IPS DF 19.7 (cell line): ENCODE measurements at regions not wholly inside any gene's neighbourhood (a gene's known extent, or its start where the extent isn't known, plus 50 kb on each side); places are given as distances from the start of the nearest gene placed in this dataset.
"Not testable (repeated sequence)": the region's sequence is repeated elsewhere in the genome, so short reads cannot be mapped to it uniquely, and the experiment has no call there.

Source experiments
- DNase-seq: peaks from one replicate; pipeline ENCODE4 v3.0.0-alpha.2; 2013; ENCODE audit warnings: low read depth, low spot score

- DNase-seq: no peak
Measured at GRCh38 chr12:47373554-47374150, 293.9 kb upstream of the AMIGO2 start.

GRCh38 chr12:47370421-47370820 is 290.7 kb upstream of the AMIGO2 start:
- DNase-seq: no peak

DNA sequence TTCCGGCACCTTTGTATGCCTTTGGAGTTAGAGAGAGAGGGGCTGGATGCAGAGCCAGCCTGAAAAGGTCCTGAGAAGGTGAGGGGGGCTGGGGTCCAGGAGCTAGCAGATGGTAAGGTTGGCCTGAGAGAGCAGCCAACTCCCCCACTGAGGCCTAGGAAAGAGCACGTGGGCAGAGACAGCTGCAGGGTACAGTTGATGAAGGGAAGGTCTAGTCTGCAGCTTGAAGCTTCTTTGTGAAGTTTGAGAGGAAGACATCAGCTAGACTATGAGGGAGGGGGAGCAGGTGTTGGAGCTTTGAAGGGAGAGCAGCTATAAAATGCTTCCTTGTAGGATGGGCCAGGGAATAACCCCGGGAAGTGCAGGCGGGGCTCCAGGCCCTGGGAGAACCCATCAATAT is 289.3 kb upstream of the AMIGO2 start:
- no peak for DNase-seq

DNA sequence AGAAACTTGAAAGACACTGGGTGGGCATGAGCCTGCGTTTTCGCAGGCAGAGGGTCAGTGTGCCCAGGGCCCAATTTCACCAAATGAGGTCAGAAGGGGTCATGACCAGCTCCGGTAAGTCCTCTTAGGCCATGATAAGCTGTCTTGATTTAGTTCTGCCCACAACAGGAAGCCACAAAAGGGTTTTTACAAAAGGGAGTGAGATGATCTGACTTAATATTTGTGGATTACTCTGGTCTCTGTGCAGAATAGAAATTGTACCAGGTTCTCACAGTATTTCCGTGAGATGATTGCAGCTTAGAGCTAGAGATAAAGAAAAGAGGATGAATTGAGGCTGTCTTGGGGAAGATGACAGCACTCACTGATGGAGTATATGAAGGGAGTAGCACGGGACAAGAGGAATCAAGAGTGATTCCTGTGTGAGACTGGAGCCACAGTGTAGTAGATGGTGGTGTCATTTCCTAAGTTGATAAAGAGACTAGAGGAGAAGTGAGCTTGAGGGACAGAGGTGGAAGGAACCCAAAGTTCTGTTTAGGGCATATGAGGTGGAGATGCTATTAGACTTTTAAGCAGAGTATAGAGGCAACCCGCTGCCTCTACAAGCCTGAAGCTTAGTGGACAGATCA is 288.3 kb upstream of the AMIGO2 start:
- DNase-seq: no peak

DNA sequence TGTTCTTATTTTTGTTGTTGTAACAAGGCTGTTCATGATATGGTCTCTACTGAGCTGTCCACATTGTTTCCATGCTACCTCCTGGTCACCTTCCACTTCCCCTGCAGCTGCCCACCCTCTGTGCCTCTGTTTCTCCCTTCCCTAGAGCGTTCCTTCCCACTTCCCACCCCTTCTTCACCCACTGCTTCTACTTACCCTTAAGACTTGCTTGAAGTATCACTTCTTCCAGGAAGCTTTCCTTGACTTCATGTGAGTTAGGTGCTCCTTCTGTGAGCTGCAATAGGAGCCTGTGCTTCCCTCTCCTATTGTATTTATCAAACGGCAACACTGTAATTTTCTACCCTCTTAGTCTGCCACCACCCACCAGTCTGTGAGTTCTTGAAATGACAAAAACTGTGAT is 286.8 kb upstream of the AMIGO2 start:
- no peak for DNase-seq

- DNase-seq: no peak
Measured at GRCh38 chr12:47366157-47366556, 286.4 kb upstream of the AMIGO2 start.

GRCh38 chr12:47365443-47366076 is 285.8 kb upstream of the AMIGO2 start:
- DNase-seq: not testable (repeated sequence)

- DNase-seq: no peak
Measured at GRCh38 chr12:47364261-47364660, 284.5 kb upstream of the AMIGO2 start.

- DNase-seq: no peak
Measured at GRCh38 chr12:47362126-47362705, 282.5 kb upstream of the AMIGO2 start.

DNA sequence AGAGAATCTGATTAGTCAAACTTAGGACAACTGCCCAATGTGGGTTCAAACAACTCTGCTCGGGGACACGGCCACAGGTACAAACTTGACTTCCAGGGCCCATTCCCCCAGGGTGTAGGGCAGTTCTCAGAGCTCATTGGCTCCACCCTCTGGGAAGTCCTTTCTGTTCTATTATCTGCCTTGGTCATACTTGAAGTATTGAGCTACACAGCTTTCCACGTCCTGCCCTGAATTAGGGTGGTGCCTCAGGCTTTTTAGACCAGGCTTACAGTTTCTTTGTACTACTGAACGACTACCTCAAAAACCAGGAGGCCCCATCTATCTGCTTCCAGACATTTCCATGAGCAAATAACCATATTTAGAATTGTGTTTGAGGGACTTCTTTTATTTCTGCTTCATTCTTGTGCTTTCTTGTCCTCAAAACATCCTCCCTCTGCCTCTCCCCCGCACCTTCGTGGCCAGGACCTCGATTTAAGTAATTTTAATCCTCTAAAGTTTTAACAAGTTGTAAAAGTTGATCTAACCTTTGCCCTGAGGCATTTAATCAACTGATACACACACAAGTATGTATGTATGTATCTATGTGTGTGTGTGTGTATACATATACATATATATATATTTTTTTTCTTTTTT is 281.7 kb upstream of the AMIGO2 start:
- DNase-seq: no peak

DNA sequence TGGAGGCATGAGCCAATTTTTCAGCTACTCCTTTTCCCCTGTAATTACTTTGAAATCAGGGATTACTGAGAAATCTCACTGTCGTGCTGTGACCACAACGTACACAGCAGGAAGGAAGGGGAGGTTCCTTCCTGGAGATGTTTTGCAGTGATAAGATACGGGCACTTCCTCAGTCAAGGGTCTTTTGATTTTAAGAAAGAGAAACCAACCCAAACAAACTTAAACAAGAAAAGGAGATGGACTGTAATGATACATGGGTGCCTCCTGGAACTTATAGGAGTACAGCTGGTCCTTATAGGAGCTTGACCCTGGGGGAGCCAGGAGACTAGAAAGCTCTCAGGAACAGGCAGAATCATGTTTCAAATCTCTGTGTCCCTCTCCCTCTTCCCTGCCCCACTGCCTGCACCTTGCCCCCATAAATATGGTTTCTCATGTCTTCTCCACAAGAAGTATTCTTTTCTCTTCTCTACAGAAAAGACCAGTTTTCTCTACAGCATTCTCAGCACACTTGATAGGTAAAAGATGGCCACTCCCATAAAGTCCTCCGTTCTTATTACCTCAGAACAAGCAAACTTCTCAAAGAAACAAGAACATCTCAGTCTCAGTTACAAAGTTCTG is 281.1 kb upstream of the AMIGO2 start:
- DNase-seq: no peak

DNA sequence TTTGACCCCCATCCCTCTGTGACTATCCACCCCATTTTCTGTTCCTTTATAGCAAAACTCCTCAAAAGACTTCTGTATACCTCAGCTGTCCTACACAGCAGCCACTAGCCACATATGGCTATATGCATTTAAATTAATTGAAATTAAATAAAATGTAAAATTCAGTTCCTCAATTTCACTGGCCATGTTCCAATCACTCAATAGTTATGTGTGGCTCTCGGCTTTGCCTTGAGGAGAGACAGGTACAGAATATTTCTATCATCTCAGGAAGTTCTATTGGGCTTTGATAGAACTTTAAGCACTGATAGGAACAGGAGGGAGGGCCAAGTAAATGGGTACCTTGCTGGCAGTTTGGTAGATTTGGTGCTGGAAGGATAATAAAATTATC is 280.3 kb upstream of the AMIGO2 start:
- no peak for DNase-seq

DNA sequence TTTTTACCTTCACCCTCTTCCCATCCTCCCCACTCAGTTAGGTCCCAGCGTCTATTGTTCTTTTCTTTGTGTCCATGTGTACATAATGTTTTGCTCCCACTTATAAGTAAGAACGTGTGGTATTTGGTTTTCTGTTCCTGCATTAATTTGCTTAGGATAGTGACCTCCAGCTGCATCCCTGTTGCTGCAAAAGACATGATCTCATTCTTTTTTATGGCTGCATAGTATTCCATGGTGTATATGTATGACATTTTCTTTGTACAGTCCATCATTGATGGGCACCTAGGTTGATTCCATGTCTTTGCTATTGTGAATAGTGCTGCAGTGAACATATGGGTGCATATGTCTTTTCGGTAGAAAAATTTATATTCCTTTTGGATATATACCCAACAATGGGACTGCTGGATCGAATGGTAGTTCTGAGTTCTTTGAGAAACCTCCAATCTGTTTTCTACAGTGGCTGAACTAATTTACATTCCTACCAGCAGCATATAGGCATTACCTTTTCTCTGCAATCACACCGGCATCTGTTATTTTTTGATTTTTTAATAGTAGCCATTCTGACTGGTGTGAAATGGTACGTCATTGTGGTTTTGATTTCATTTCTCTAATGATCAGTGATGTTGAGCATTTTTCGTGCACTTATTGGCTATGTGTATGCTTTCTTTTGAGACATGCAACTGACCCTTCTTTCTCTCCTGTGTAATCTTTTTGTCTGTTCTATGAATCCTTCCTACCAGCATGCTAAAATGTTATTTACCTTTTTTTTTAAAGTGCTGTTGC is 279.7 kb upstream of the AMIGO2 start:
- no peak for DNase-seq

DNA sequence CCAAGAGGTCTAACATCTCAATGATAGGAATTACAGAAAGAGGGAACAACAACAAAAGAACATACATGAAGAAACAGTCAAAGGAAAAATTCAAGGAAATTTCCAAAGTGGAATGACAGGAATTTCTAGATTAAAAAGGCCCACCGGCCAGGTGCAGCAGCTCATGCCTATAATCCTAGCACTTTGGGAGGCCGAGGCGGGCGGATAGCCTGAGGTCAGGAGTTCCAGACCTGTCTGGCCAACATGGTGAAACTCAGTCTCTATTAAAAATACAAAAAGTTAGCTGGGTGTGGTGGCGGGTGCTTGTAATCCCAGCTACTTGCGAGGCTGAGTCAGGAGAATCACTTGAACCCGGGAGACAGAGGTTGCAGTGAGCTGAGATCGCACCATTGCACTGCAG is 277.2 kb upstream of the AMIGO2 start:
- not testable (repeated sequence) for DNase-seq

DNA sequence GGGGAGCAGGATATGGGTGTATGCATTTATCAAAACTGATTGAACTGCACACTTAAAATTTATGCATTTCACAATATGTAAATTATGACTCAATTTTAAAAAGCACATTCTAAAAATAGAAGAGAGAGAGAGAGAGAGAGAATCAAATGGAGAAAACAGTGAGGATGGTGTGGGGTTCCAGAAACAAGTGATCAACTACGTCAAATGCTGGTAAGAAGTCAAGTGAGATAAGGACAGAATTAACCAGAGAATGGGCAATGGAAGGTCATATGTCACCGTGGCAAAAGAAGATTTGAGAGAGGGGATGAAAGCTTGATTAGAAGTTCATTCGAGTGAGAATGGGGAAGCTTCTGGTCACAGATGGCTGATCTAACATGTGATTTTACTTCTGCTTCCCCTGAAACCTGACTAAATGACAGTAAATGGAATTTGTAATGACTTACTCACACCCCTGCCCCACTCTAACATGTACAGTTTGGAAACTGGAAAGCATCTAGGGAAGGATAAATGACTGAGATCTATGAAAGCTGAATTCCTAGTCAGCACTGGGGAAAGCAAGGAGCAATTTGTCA is 276.5 kb upstream of the AMIGO2 start:
- DNase-seq: no peak

DNA sequence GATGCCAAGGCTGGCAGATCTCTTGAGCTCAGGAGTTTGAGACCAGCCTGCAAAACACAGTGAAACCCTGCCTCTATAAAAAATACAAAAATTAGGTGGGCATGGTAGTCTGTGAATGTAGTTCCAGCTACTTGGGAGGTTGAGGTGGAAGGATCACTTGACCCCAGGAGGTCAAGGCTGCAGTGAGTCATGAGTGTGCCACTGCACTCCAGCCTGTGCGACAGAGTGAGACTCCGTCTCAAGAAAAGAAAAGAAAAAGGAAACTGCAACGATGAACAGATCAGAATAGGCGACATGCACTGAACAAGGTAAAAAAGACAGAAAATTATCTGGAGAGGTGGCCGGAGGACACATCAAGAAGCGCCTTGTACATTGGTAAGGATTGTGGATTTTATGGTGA is 273.7 kb upstream of the AMIGO2 start:
- DNase-seq: no peak

DNA sequence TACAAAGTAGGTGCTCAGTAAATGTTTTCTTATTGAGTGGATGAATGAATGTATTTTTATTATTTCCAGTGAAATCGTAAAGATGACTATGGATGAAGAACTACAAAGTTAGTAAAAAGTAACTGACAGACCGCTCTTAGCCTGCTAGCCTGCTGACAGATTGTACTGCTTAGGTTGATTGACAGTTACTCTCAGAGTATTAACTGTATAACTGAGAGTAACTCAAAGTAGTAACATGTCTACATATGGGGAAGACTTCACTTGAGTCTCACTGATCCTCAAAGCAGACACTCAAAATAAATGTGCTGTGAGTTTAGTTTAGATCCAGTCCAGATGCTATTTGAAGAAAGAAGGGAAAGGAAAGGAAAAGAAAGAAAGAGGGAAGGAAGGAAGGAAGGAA is 272.3 kb upstream of the AMIGO2 start:
- no peak for DNase-seq

GRCh38 chr12:47351526-47351925 is 271.8 kb upstream of the AMIGO2 start:
- no peak for DNase-seq

DNA sequence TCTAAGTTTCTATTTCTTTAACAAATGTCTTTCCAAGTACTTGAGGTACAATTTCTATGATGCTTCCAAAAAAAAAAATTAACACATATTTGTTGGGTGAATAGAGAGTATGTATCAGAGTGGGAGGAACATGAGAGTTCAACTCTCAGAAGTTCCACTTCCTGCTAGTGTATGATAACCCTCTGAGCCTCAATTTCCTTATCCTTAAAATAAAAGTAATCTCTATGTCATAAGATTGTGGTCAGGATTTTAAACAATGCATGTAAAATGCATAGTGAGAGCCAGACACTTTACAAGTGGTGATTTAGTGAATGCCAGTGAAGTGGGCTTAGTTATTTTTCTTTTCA is 270.3 kb upstream of the AMIGO2 start:
- DNase-seq: no peak

DNA sequence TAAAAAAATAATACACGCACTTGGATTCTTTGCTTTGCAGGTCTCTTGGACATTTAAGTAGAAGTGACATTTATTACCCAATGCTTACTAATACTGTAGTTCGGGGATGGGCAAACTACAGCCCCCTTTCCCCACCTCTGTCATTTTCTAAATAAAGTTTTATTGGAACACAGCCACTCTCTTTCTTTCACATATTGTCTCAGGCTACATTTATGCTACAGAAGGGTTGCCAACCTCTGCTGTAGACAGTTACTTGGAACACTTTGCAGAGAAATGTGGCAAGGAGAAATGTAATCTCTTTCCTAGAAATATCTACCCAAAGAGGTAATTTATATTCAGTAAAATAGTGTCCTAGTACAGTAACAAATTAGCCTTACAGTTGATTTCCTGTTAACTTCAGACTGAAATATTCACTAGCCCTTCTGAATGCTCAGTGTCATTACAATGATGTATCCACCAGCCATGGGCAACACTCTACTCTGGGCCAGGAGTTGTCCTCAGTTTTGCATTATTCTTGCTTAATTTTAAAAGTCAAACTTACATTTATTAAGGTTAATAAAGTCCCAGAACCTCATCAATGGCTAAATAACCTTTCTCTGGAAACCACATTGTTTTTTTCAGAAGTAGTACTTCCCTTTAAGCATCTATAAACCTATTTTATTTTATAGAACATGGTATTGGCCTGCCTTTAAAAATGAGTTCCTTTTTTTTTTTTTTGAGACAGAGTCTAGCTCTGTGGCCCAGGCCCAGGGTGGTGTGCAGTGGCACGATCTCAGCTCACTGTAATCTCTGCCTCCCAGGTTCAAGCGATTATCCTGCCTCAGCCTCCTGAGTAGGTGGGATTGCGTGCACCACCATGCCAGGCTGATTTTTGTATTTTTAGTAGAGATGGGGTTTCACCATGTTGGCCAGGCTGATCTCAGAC is 269.6 kb upstream of the AMIGO2 start:
- no peak for DNase-seq
